ENCODE measurements at regions not wholly inside any gene's neighbourhood (a gene's known extent, or its start where the extent isn't known, plus 50 kb on each side); places are given as distances from the start of the nearest gene placed in this dataset.

DNA sequence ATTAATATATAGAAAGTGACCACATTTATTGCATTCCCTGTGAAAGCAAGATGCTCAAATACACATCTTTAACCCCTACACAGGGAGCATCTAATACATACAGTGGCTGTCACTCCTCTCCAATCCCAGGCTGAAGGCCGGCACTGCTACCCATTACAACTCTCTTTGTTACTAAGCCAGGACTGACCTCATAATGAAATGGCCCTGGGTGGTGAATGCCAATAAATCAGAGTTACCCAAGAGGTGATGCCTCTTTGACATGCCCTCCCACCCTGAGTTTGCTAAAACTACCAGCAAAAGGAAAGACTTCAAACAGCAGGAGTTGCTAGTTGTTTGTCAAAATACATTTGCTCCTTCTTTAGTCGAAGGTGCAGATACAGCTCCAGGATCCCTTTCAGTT, 214.2 kb downstream of the FOXA2 start:
- no peak for DNase-seq (ENCODE audit: low spot score)

GRCh38 chr20:22369100-22369499, 215.3 kb downstream of the FOXA2 start:
- no peak for DNase-seq (ENCODE audit: low spot score)

GRCh38 chr20:22368235-22368634, 216.1 kb downstream of the FOXA2 start:
- DNase-seq (ENCODE audit: low spot score), result no peak

GRCh38 chr20:22366631-22367030, 217.7 kb downstream of the FOXA2 start:
- no peak for DNase-seq (ENCODE audit: low spot score)

DNA sequence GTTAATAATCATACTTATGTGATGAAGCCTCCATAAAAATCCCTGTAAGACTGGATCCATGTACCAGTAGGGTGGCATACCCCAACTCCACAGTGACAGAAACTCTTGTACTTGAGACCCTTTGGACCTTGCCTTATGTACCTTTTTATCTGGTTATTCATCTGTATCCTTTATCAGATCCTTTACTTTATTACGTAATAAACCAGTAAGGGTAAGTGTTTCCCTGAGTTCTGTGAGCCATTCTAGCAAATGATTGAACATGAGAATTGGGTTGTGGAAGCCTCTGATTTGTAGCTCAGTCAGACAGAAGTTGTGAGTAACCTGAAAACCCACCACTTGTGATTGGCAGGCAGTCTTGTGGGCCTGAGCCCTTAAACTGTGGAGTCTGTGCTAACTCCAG, 229.7 kb downstream of the FOXA2 start:
- DNase-seq (ENCODE audit: low spot score), result no peak

DNA sequence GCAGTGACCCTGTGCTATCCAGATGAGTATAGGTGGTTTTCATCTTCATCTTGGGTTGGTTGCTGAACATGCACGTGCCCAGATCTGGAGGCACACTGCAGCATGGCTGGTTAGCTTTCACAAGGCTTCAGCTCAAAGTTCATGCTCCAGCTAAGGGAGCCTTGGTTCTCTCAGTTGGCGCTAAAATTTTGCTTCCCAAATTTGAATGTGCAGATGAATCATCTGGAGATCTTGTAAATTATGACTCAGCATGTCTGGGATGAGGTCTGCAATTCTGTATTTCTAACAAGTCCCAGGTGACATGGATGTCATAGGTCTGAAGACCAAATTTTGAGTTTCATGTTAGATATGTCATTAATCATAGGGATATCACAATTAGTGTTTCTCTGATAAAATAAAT, 230.8 kb downstream of the FOXA2 start:
- no peak for DNase-seq (ENCODE audit: low spot score)

- no peak for DNase-seq (ENCODE audit: low spot score)
Measured at GRCh38 chr20:22352019-22352418, 232.4 kb downstream of the FOXA2 start.

GRCh38 chr20:22350624-22351023, 233.7 kb downstream of the FOXA2 start:
- no peak for DNase-seq (ENCODE audit: low spot score)

GRCh38 chr20:22348010-22348409, 236.4 kb downstream of the FOXA2 start:
- DNase-seq (ENCODE audit: low spot score), result no peak

- DNase-seq (ENCODE audit: low spot score), result no peak
Measured at GRCh38 chr20:22346716-22347115, 237.7 kb downstream of the FOXA2 start.

DNA sequence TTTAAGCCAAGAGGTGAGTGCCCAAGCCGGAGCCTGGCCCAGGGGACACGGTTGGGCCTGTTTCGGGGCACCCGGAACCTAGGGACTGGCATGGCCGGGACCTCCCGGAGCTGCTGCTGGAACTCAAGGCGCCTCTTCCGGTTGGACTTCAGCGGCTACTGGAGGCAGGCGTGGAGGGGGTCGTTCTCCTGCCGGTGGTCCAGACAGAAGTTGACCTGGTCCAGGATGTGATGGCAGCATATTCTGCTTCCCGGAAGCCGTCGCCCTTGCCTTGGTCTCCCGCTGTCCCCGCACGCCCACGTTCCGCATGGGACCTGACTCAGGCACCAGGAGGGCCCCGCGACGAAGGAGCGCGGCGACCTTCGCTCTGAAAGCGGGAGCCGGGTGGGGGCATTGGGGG, 240.8 kb downstream of the FOXA2 start:
- DNase-seq (ENCODE audit: low spot score), result no peak

DNA sequence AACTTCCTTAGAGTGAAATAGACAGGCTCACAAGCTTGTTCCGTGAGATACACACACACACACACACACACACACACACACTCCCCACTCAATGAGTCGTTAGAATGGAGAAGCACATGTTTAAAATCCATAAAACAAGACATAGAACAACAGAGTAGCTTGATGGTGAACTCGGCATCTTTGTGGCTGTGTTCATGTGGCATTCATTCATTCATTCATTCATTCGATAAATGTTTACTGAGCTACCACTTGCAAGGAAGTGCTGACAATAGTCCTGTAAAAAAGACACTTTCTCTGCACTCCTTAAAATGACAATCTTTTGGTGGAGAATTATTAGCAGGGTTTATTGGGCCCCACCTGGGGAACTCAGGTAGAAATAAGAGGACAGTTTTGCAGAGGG, 242.0 kb downstream of the FOXA2 start:
- no peak for DNase-seq (ENCODE audit: low spot score)

GRCh38 chr20:22341508-22341907, 242.9 kb downstream of the FOXA2 start:
- DNase-seq (ENCODE audit: low spot score), result no peak

DNA sequence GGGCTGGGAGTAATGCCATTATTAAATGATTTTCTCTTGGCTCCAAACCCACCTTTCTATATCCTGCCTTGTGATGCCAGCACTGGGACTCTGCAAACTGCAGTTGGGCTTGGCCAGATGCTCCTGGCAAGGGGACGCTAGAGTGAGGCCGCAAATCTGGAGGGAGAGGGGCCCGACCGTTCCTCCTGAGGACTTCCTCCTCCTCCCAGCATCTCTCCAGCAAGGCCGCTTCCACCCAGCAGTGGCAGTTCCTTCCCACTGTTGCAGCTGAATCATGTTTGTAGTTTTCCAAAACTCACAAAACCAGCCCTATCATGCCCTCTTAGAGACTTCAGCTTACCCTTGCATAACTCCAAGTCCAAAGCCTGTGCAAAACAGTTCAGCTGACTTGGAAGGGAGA, 244.4 kb downstream of the FOXA2 start:
- no peak for DNase-seq (ENCODE audit: low spot score)

DNA sequence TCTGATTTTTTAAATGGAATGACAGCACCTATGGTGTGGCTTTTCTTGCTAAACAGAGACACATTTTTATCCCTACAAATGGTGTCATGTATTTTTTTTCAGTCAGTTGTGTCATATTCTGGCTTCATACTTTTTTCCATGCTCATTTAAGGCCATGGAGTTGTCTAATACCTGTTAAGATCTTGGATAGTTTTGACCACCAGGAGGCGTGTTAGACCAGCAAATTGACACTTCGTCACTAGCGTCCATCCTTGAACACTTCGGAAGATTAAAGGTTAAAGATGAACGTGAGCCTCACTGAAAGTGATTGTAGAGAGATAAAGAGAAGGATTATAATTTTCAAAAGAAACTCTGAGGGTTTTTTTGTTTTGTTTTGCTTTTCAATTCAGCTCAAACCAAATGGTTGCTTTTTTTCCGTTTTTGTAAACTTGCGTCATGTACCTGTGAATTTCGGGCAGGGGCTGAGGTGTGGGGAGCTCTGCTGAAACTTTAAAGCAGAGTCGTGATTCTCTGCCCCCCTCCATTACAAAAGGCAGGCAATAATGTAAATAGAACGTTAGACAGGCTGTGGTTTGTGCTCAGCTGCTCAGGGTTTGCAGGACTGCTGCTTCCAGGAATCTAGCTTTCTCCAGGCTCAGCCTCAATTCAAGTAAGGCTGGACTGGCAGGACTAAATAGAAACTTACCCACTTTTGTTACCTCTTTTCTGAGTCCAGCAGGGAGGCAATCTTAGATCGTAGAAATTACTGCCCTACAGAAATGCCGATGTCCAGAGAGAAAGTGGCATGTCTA, 245.1 kb downstream of the FOXA2 start:
- peak; percentile 19 for DNase-seq (ENCODE audit: low spot score)

- DNase-seq (ENCODE audit: low spot score), result no peak
Measured at GRCh38 chr20:22338140-22338708, 246.1 kb downstream of the FOXA2 start.

GRCh38 chr20:22335210-22335609, 249.2 kb downstream of the FOXA2 start:
- DNase-seq (ENCODE audit: low spot score), result no peak

GRCh38 chr20:22333885-22334545, 250.4 kb downstream of the FOXA2 start:
- DNase-seq (ENCODE audit: low spot score), result peak; percentile 61

DNA sequence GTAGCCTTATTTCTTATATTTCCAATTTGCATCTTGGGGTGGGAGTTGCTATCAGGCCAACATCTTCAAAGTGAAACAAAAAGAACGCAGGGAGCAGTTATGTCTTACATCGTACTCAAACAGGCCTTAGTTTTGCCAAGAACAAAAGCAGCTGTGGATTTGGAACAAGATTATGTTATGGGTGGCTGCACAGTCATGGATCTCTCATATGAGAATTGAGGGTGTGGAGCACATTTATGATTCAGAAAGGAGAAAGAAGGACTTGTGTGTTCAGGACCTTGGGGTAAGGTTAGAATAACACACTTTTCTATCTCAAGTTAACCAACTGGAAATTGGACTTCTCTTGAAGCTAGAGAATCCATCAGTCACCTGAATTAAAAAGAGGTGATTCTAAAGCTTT, 259.9 kb downstream of the FOXA2 start:
- no peak for DNase-seq (ENCODE audit: low spot score)

GRCh38 chr20:22322513-22322912, 261.9 kb downstream of the FOXA2 start:
- no peak for DNase-seq (ENCODE audit: low spot score)

GRCh38 chr20:22321191-22321590, 263.2 kb downstream of the FOXA2 start:
- DNase-seq (ENCODE audit: low spot score), result no peak

GRCh38 chr20:22320245-22320915, 264.0 kb downstream of the FOXA2 start:
- no peak for DNase-seq (ENCODE audit: low spot score)

GRCh38 chr20:22315771-22316170, 268.6 kb downstream of the FOXA2 start:
- no peak for DNase-seq (ENCODE audit: low spot score)
